GM18861 (cell line): ENCODE measurements at regions not wholly inside any gene's neighbourhood (a gene's known extent, or its start where the extent isn't known, plus 50 kb on each side); places are given as distances from the start of the nearest gene placed in this dataset.

Source experiments
- ATAC-seq: cut with Tn5 transposase; IDR thresholded peaks from one replicate; pipeline ENCODE4 v1.9.1; 2021; ENCODE audit not compliant: unreplicated experiment

GRCh38 chr3:59116233-59116537, 66.4 kb upstream of the CFAP20DC start:
- ATAC-seq = no peak

DNA sequence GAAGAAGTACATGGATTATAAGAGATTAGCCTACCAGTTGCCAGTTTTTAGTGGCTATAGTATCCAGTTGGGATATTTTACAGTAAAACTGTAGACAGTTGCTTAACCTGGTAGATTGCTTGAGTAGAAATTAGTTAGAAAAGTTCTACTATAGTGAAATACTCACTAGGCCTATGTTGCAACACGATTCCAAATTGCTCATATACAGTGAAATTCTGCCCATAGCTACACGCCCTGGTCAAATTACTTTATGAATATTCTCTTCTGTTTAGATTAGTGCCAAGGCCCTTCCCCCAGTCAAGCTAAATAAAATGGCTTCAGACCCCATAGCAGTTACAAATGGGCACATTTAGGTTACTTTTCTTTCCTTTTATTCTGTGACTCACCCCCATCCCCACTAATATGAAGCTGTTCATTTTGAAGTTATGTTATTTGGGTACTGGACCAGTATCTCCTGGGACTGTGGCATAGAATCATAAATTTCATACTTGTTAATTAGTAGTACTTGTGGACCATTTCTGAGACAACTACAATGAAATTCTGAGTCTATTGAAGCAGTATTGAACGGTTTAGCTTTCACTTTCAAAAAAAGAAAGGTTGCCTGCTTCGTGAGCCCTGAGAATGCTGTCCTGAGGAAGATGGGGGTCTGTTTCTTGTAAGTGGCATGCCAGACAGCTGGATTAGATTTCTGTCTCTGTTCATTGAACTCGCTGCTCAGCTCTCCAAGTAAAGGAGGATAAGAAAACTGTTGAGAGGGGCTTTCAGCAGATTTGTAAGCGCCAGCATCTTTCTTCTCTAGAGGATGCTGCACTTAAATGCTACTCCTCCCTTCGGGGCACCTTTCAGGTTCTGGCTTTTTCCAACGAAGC, 65.8 kb upstream of the CFAP20DC start:
- no peak for ATAC-seq

DNA sequence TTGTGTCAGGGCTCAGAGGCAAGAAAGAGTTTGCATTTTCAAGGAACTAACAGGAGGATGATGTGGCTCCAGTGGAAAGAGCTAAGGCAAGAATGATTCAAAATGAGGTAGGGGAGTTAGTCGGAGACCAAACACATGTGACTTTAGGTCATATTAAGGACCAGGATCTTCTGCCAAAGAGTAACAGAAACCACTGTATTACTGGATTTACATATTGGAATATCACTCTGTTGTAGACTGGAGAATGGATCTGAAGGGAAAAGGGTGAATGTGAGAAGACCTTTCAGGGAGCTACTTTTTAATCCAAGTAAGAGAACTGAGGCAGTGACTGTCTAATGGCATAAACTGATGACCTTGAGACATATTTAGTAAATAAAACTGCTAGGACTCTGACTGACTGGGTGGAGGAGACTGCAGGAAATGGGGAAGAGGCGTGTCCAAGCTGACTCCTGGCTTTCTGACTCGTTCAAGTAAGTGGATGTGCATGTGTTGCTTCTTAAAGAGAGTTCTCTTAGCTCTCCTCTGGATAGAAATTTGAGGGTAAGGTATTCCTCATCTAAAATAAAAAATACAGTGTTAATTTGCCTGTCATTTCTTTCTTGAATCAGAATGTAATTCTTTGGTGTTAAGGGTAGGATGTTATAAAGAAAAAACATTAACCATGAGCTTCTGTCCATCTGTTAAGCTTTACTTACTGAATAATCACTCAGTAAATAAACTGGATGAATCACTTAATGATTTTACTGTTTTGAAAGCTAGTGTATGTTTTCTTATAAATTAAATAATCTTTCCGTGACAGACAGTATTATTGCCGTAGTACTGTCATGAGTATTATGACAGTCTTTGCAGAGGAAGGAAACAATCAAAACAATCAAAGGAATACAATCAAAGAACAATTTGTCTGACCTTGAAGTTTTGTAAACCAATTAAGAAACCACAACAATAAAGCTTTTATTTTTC, 58.3 kb upstream of the CFAP20DC start:
- ATAC-seq = no peak

DNA sequence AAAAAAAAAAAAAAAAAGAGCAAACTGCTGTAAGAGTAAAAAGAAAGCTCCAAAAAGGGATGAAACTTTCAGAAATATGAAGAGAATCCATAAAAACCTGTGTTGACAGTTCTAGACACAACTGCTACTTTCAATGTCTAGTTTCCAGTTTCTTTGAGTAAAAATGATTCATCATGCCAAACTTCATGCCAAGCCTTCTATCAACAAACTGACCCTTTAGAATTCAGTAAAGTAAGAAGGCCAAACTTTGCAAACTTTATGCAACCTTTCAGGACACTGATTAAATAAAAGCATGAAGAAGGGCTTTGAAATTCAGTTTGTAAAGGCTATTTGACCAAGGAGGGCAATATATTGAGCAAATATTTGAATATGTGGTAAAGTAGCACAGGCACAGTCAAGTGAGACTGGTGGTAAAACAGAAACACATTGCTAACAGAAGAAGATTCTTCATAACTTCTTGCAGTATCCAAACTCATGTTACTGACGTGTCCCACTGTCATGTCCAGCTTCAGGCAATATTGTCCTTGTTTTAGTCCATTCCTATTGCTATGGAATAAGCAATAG, 56.3 kb upstream of the CFAP20DC start:
- ATAC-seq = no peak

DNA sequence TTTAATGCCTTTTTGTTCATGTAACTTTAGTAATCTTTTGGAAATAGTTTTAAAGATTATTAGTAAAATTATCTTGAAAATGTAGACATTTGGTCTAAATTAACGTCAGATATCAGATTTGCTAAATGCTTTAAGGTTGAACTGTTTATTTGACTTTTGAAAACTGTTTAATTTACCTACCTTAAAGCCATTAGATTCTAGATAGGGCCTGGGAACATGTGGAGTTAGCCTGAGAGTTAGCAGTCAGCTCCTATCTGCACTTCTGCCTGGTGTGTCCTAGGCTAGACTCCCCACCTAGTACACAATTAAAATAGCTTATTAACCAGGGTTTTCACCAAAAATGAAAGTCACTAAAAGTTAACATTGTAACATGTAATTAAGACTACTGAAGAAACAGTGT, 53.7 kb upstream of the CFAP20DC start:
- ATAC-seq = no peak

DNA sequence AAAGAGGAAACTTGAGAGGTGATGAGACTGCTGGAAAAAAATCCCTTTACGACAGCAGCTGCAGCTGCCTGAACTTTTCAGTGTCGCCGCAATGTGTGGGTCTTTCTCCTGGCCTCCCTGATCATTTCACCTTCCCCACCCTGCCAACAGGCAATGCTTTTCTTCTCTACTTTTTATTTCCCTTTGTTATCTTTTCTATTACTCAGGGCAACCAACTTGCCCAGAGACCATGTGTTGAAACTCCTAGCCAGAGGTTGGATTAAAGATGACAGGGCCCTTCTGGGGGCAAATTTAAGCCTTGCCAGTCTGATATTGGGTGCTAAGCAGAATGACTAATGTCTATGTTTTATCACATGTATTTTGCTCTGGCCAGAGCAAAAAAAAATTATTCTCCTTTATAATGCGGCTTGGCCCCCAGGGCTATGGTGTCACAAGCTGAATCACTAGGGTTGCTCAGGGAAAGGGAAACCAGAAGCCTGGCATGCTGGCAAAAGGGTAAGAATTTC, 51.5 kb upstream of the CFAP20DC start:
- ATAC-seq = no peak
